NCI-H510A (cell line): ENCODE measurements at regions not wholly inside any gene's neighbourhood (a gene's known extent, or its start where the extent isn't known, plus 50 kb on each side); places are given as distances from the start of the nearest gene placed in this dataset.

ENCODE experiments used
- DNase-seq: peaks from one replicate; lab custom pipeline; 2025; lab: John Stamatoyannopoulos, UW

GRCh38 chr1:187236676-187237075 lies 407.9 kb downstream of the PLA2G4A start:
- no peak for DNase-seq

GRCh38 chr1:187237542-187237941 lies 408.8 kb downstream of the PLA2G4A start:
- no peak for DNase-seq

GRCh38 chr1:187241971-187242370 lies 413.2 kb downstream of the PLA2G4A start:
- DNase-seq = no peak

GRCh38 chr1:187244623-187245022 lies 415.9 kb downstream of the PLA2G4A start:
- peak; percentile 46 for DNase-seq

GRCh38 chr1:187245201-187245600 lies 416.5 kb downstream of the PLA2G4A start:
- DNase-seq = no peak

- no peak for DNase-seq
These were observed 420.4 kb downstream of the PLA2G4A start for GRCh38 chr1:187249196-187249595.

GRCh38 chr1:187252923-187253322 lies 424.2 kb downstream of the PLA2G4A start:
- no peak for DNase-seq

GRCh38 chr1:187257476-187257875 lies 428.7 kb downstream of the PLA2G4A start:
- DNase-seq = no peak

- no peak for DNase-seq
These were observed 432.9 kb downstream of the PLA2G4A start for GRCh38 chr1:187261637-187262036.

- DNase-seq = no peak
These were observed 434.0 kb downstream of the PLA2G4A start for GRCh38 chr1:187262731-187263130.

- DNase-seq = peak; percentile 4
These were observed 436.4 kb downstream of the PLA2G4A start for GRCh38 chr1:187264995-187265602.

GRCh38 chr1:187266051-187266450 lies 437.3 kb downstream of the PLA2G4A start:
- DNase-seq = no peak

- no peak for DNase-seq
These were observed 439.1 kb downstream of the PLA2G4A start for GRCh38 chr1:187267827-187268226.

GRCh38 chr1:187270256-187270655 lies 441.5 kb downstream of the PLA2G4A start:
- no peak for DNase-seq

- DNase-seq = peak; percentile 5
These were observed 446.6 kb downstream of the PLA2G4A start for GRCh38 chr1:187275346-187275745.

- DNase-seq = no peak
These were observed 447.3 kb downstream of the PLA2G4A start for GRCh38 chr1:187275985-187276575.

- DNase-seq = no peak
These were observed 447.9 kb downstream of the PLA2G4A start for GRCh38 chr1:187276677-187277076.

- DNase-seq = no peak
These were observed 451.3 kb downstream of the PLA2G4A start for GRCh38 chr1:187280031-187280430.

- DNase-seq = no peak
These were observed 452.3 kb downstream of the PLA2G4A start for GRCh38 chr1:187281085-187281484.

GRCh38 chr1:187283984-187284383 lies 455.2 kb downstream of the PLA2G4A start:
- no peak for DNase-seq

GRCh38 chr1:187294421-187295201 lies 465.9 kb downstream of the PLA2G4A start:
- DNase-seq = no peak

GRCh38 chr1:187300081-187300480 lies 471.3 kb downstream of the PLA2G4A start:
- no peak for DNase-seq

- no peak for DNase-seq
These were observed 478.1 kb downstream of the PLA2G4A start for GRCh38 chr1:187306710-187307415.
